NCI-H1048 (cell line): ENCODE measurements at regions not wholly inside any gene's neighbourhood (a gene's known extent, or its start where the extent isn't known, plus 50 kb on each side); places are given as distances from the start of the nearest gene placed in this dataset.

Experiments
- DNase-seq: peaks from one replicate; lab custom pipeline; 2025; lab: John Stamatoyannopoulos, UW

- no peak for DNase-seq
Measured at GRCh38 chr5:2603272-2603575, 148.3 kb downstream of the IRX2 start.

GRCh38 chr5:2602451-2603271 is 148.8 kb downstream of the IRX2 start:
- DNase-seq: no peak

DNA sequence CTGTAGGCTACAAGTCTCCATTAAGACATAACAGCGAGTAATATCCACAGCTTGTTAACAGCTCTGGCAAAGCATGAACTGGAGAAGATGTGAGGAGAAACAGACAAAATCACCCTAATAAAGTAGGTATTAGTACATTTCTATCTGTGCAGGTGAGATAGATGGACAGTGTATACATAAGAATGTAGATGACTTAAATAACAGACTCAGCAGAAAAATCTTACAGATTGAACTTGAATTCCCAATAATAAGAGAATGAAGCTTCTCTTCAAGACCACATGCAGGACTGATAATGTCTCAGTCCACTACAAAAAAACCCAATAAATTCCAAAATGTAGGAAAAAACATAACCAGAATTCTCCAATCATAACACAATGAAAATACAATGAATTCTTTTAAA is 153.0 kb downstream of the IRX2 start:
- DNase-seq: no peak

DNA sequence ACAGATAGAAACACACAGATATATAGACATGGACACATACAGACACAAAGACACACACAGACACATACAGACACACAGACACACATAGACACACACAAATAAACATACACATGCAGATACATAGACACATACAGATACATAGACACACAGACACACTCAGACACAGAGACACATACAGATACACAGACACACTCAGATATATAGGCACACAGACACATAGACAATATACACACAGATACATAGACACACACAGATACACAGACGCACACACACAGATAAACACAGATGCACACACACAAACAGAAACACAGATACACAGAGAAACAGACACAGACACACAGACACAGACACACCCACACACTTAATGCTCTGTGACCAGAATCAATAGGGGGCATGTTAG is 156.8 kb downstream of the IRX2 start:
- no peak for DNase-seq

- no peak for DNase-seq
Measured at GRCh38 chr5:2592766-2593165, 158.7 kb downstream of the IRX2 start.

DNA sequence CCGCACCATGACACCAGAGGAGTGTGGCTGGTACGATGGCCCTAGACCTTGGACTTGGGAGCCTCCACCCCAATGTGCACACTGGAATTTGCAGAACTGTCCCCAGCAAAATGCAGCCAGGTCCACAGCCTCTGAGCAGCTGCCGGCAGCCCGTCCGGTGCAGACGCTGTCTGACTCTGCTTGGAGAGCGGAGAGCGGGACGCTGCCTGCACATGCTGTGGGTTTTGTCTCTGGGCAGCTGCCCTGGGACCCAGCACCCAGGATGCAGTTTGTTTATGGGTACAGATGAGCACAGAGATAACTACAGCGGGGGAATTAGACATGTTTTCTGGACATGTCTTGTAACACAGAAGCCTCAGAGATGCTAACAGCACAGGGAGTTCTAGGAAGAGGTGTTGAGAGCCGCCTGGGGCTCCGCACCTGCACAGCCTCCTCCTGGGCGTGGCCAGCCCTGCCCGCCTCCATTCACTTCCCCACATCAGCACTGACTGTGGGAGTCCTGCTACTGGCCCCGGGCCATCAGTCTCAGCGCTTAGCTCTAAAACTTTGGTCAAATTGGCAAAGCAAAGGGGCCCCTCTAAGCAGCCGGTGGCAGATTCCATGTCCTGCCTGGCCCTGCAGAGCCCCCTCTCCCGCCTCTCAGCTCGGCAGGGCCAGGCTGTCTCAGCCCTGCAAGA is 159.6 kb downstream of the IRX2 start:
- DNase-seq: no peak

GRCh38 chr5:2588850-2589501 is 162.5 kb downstream of the IRX2 start:
- no peak for DNase-seq

DNA sequence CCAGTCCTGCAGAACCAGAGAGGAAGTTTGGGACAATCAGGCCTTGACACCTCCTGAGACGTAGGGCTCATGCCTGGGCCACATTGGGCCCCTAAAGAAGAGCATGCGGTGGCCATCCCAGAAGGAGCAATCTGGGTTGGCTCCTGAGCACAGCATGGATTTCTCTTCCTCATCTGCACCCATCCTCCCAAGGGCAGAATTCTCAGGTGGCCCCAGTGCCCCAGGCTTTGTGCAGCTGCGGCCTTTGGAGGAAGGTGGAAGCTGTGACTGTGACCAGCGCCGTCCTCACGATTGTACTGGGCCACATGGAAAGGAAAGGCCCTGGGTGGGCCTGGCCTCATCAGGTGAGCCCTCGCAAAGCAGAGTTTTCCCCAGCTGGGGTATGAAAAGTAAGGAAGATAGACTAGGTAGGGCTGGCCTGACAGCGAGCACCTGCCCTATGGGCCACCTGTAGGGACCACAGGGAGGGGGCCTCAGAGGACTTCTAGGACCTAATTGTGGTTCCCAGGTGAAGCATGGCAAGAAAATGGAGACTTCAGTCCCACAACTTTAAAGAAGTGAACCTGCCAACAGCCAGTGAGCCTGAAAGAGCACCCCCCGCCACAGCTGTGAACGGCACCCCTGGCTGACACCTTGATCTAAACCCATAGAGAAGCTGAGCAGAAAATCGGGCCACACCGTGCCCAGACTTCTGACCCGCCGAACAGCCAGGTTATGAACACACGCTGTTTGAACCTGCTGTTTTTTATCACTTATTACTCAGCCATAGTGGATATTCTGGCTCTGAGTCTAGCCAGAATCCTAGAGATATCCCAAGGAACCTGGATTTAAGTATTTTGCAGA is 164.1 kb downstream of the IRX2 start:
- DNase-seq: no peak

DNA sequence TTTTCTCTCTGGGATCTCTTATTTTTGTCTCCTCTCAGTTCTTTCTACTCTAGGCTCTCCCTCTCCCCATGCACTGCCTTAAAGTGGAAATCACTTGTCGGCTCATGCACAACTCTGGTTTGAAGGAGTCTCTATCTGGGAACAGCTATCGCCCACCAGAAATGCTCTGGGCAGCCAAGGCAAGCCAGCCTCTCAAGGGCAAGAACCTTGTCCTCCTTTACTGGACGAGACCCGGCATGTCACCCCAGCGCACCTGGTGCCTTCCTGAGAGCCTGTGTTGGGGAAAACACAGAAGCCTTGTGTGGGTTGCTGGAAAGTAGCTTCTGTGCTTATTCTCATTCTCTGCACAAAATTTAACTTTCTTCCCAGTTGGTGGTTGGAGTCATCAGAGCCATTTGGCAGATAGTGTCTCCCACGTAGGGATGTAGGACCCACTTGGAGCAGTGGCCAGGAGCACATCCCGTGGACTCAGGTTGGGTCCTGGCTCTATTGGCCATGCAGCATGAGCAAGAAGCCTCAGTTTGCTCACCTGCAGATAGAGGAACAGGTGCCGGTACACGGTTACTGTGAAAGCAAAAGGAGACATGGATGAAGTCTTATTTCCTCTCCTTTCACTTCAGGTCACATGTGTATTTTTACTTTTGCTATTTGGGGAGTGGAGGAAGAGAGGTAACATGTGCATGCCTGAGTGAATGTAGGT is 165.3 kb downstream of the IRX2 start:
- no peak for DNase-seq

- DNase-seq: no peak
Measured at GRCh38 chr5:2584579-2585269, 166.8 kb downstream of the IRX2 start.

GRCh38 chr5:2582507-2582906 is 169.0 kb downstream of the IRX2 start:
- no peak for DNase-seq

DNA sequence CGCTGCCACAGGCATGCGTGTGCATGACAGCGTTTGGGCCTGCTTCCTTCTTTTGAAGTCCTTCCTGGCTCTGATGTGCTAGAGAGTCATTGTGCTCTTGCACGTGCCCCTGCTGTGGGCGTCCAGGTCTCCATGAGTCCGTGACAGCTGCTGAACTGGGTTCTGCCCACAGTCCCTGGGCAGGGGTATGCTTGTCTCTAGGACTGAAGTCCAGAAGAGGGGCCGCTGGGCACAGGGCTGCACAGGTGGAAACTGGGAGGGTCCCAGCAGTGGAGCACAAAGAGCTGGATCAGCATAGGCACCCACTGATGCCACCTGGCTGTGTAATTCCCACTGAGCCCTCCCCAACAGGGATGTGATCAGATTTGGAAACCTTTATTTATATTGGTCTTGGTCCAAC is 169.4 kb downstream of the IRX2 start:
- DNase-seq: no peak

DNA sequence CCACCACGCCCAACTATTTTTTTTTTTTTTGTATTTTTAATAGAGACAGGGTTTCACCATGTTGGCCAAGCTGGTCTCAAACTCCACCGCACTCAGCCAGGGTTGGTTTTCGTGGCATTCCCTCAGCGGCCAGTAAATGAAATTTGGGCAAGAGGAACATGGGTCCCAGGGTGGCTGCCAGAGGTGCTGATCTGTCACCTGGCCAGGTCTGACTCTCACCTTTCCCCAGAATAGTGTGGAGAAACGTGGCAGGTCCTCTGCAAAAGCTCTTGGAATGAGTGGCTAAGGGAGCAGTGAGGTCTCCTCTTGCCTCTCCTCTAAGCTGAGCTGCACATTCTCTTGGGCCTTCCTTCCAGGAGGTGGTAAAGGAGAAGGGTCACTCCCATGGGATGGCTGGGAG is 170.1 kb downstream of the IRX2 start:
- no peak for DNase-seq

GRCh38 chr5:2579126-2579525 is 172.4 kb downstream of the IRX2 start:
- DNase-seq: no peak

DNA sequence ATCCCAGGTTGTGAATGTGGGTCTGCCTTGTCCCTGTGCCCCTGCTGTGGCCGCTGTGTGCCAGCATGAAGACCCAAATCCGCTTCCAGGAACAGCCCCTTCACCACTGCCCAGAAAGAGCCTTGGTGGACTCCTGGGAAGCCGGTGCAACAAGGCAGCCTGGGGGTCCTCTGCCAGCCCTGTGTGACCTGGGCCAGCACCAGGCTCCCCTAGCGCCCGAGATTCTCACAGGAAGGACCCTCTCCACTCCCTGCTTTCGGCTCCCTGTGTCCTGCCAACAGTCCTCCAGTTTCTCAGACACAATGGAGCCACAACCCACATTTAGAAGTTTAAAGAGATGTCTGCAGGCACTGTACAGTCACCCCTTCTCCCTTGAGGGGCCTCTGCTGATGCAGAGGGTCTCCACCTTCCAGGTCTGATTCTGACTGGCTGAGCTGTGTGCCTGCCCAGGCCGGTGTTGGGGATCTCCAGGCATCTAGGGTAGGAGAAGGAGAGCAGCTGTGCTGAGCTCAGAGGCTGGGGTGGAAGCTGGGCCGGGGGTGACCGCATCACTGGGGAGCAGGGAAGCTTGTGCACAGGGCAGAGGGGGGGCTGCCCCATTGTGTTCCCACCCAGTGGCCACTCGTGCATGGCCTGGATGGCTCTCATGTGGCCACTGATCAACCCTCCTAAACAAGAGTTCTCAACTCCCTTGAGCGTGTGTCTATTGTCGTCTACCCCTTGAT is 174.0 kb downstream of the IRX2 start:
- no peak for DNase-seq

DNA sequence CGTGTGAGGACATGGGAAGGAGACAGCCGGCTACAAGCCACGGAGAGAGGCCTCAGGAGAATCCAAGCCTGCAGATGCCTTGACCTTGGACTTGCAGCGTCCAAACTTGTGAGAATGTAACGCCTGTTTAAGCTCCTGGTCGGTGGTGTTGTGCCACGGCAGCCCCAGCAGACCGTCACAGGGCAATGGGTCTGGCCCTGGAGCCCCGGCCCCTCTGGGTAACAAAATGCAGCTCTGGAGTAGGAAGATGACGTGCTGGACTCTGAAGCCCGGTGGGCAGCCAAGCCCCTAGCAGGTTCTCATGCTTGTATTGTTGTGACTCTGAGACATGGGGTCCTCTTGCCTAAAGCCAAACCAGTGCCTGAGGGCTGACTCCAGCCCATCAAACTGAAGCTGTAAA is 174.7 kb downstream of the IRX2 start:
- DNase-seq: no peak

DNA sequence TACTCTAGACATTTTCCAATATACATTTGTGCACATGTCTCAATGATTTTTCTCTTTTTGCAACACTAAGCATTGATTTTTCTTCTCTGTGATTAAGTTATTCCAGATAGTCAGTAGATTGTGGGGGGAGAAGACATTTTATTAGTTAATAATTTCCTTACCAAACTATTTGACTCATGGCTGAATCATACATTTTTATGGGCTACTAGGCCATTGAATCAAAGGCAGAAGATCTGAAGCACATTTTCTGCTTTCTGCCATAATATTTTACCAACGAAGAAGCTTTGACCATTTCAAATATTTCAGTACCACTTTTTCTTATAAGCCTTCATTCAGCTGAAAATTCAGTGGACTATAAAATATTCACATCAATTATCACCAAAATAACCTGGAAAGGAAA is 175.6 kb downstream of the IRX2 start:
- no peak for DNase-seq

- no peak for DNase-seq
Measured at GRCh38 chr5:2575292-2575691, 176.2 kb downstream of the IRX2 start.

- no peak for DNase-seq
Measured at GRCh38 chr5:2574155-2574554, 177.3 kb downstream of the IRX2 start.

DNA sequence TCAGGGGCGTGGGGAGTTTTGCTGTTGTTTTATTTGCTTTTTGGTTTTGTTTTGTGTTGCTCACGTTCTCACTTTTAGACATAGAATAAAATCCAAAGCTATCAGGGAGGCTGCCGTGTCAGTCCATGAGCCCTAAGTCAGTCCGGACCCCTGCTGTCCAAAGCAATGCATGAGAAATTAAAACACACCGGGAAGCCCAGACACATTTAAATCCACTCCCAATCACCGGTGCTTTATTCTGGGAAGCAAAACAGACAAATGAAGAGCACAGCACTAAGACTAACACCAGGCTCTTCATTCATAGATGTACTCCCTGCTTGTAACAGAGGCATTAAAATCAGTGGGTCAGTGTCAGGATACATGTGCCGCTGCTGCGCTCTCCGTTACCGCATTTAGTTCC is 180.9 kb downstream of the IRX2 start:
- no peak for DNase-seq
